Stomach (tissue), 4 donors: ENCODE measurements at regions not wholly inside any gene's neighbourhood (a gene's known extent, or its start where the extent isn't known, plus 50 kb on each side); places are given as distances from the start of the nearest gene placed in this dataset.

ENCODE experiments used
- POLR2A ChIP-seq, 4 donors: fragments of 450-650 bp; IDR thresholded peaks; one replicate each; pipeline ENCODE4 v1.6.1; 2016; ENCODE audit warnings: antibody characterized with exemption in 4 of 4, control low read depth in 2 of 4, mild to moderate bottlenecking in 1 of 4, moderate library complexity in 1 of 4
- POLR2AphosphoS5 ChIP-seq, 3 donors: sonication (generic); formaldehyde crosslinking; IDR thresholded peaks; one replicate each; pipeline ENCODE4 v1.6.1; 2016; ENCODE audit warnings: antibody characterized with exemption in 3 of 3
- TF ChIP-seq, protein P1 (sequence below), 7 experiments: fragments of 450-650 bp in 4 of 7; fragments of 200-600 bp in 3 of 7; sonication (generic) in 3 of 7; IDR thresholded peaks; one replicate each; pipeline ENCODE4 v1.5.1; 2016 to 2019; ENCODE audit warnings: antibody characterized with exemption in 7 of 7, control low read depth in 2 of 7, mild to moderate bottlenecking in 1 of 7

DNA sequence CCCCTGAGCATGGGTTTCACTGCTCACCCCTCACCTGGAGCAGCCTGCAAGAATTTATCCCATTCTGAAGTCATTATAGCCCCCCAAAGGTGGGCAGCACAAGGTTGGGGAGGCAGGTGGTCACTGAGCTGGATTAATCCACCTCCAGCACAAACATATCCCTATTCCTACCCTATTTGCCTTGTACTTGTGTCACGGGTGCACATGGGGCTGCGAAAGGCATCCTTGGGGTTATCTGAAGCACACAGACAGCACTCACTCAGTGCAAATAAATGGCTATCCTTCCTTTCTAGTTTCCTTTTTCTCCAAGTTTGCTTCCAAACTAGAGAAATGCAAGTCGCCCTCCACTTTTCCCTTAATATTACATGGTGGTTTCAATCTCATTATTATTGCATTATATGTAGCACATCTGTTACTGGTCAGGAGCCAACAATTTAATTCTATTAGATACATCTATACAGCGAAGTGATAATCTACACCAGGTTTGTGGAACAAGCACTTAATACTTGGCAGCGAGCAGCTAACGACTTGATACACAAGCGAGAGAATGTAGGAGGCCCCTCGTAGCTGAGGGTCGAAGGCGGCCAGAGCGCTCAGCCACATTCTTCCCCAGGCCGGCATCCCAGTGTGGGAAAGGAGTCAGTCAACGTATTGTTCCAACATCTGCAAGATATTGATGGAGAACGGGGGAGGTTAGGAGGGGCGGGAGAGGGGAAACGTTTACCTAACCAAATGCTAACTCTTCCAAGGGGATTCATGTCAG is 121.3 kb upstream of the HABP2 start:
- no peak for TF ChIP-seq POLR2AphosphoS5 (IDR thresholded peaks at IDR 0.05)
- TF ChIP-seq, protein P1, sequence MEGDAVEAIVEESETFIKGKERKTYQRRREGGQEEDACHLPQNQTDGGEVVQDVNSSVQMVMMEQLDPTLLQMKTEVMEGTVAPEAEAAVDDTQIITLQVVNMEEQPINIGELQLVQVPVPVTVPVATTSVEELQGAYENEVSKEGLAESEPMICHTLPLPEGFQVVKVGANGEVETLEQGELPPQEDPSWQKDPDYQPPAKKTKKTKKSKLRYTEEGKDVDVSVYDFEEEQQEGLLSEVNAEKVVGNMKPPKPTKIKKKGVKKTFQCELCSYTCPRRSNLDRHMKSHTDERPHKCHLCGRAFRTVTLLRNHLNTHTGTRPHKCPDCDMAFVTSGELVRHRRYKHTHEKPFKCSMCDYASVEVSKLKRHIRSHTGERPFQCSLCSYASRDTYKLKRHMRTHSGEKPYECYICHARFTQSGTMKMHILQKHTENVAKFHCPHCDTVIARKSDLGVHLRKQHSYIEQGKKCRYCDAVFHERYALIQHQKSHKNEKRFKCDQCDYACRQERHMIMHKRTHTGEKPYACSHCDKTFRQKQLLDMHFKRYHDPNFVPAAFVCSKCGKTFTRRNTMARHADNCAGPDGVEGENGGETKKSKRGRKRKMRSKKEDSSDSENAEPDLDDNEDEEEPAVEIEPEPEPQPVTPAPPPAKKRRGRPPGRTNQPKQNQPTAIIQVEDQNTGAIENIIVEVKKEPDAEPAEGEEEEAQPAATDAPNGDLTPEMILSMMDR (IDR thresholded peaks at IDR 0.05) = no peak
- no peak for TF ChIP-seq POLR2A (IDR thresholded peaks at IDR 0.05)
